Smooth muscle cell (in vitro differentiated cells): ENCODE measurements at regions not wholly inside any gene's neighbourhood (a gene's known extent, or its start where the extent isn't known, plus 50 kb on each side); places are given as distances from the start of the nearest gene placed in this dataset.

ENCODE experiments used
- DNase-seq: peaks from one replicate; lab custom pipeline; 2025; ENCODE audit not compliant: unreplicated experiment; lab: John Stamatoyannopoulos, UW
- H2AFZ ChIP-seq: fragments of 200-600 bp; sonication (generic); 2 replicates; pipeline ENCODE4 v1.6.0; 2016; ENCODE audit warnings: antibody characterized with exemption, low read depth, mild to moderate bottlenecking
- H3F3A ChIP-seq: fragments of 200-600 bp; sonication (generic); 2 replicates; pipeline ENCODE4 v1.6.0; 2017; ENCODE audit warnings: antibody characterized with exemption, low read depth
- H3K27ac ChIP-seq: fragments of 200-600 bp; sonication (generic); 2 replicates; pipeline ENCODE4 v1.5.1; 2016; ENCODE audit warnings: low read depth, mild to moderate bottlenecking
- H3K27me3 ChIP-seq: fragments of 200-600 bp; sonication (generic); 2 replicates; pipeline ENCODE4 v1.6.1; 2016; ENCODE audit warnings: low read depth, mild to moderate bottlenecking
- H3K36me3 ChIP-seq: fragments of 200-600 bp; sonication (generic); 2 replicates; pipeline ENCODE4 v1.5.1; 2016; ENCODE audit warnings: low read depth
- H3K4me1 ChIP-seq: fragments of 200-600 bp; sonication (generic); 2 replicates; pipeline ENCODE4 v1.5.1; 2016; ENCODE audit warnings: low read depth
- H3K4me2 ChIP-seq: fragments of 200-600 bp; sonication (generic); 2 replicates; pipeline ENCODE4 v1.6.0; 2016; ENCODE audit warnings: mild to moderate bottlenecking
- H3K4me3 ChIP-seq: fragments of 200-600 bp; sonication (generic); 2 replicates; pipeline ENCODE4 v1.5.1; 2016; ENCODE audit warnings: mild to moderate bottlenecking
- H3K79me2 ChIP-seq: fragments of 200-600 bp; sonication (generic); 2 replicates; pipeline ENCODE4 v1.6.0; 2016; ENCODE audit warnings: low read depth, mild to moderate bottlenecking
- H3K9ac ChIP-seq: fragments of 200-600 bp; sonication (generic); 2 replicates; pipeline ENCODE4 v1.6.0; 2016; ENCODE audit warnings: low read depth
- H3K9me3 ChIP-seq: fragments of 200-600 bp; sonication (generic); replicated peaks from 2 replicates; pipeline ENCODE4 v1.5.1; 2016; ENCODE audit warnings: low read depth
- H4K20me1 ChIP-seq: fragments of 200-600 bp; sonication (generic); 2 replicates; pipeline ENCODE4 v1.6.0; 2016; ENCODE audit warnings: low read depth
- WGBS: methylation state at CpG from one replicate; pipeline ENCODE4 v1.1.7; 2016; ENCODE audit warnings: low lambda C conversion rate; 5-methylcytosine and 5-hydroxymethylcytosine counted together
- TF ChIP-seq, protein P1 (sequence below): fragments of 200-600 bp; sonication (generic); IDR thresholded peaks from 2 replicates; pipeline ENCODE4 v1.5.1; 2017; ENCODE audit warnings: borderline replicate concordance, mild to moderate bottlenecking, antibody characterized with exemption; ENCODE audit not compliant: insufficient read depth, poor library complexity, severe bottlenecking

DNA sequence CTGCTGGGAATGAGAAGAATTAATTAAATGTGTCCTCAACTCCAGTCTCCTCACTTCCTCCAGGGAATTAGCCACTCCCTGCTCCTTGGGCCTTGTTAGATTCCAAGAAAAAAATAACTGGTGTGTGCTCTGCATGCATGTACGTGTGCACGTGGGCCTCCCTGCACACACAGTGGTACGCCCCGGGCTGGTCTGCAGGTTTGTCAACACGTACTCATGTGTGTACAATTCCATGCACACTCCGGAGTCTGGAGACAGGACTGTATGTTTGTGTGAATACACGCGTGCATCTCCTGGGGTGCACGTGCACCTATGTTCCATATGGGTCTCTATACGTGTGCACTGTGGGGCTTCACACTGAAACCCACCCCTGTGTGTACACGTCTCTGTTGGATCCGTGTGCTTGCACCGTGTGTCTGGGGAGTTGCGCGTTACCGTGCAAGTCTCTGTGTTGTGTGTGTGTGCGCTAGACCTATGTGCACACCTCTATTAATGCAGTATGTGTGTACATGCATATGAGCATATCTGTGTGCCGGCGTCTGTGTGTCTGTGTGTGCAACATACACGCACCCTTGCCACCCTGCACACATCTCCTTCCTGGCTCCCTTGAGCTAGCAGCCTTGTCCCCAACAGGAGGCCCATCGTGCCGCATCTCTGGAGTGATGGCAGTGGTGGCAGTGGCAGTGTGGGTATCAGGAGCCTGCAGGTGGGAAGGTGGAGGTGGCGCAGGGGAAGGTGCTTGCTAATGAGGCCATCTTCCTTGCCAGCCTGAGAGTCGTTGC is 210.1 kb downstream of the TBC1D2B start:
- no peak overlapping the region for H3K9ac ChIP-seq
- no peaks in the 10 kb centered on the region for H4K20me1 ChIP-seq
- H3F3A ChIP-seq, result no peaks in the 10 kb centered on the region
- no peak overlapping the region for H3K4me3 ChIP-seq
- H3K4me1 ChIP-seq, result no peaks in the 10 kb centered on the region
- no peak for DNase-seq
- no peak overlapping the region for H3K4me2 ChIP-seq
- H3K36me3 ChIP-seq, result no peaks in the 10 kb centered on the region
- TF ChIP-seq, protein P1, sequence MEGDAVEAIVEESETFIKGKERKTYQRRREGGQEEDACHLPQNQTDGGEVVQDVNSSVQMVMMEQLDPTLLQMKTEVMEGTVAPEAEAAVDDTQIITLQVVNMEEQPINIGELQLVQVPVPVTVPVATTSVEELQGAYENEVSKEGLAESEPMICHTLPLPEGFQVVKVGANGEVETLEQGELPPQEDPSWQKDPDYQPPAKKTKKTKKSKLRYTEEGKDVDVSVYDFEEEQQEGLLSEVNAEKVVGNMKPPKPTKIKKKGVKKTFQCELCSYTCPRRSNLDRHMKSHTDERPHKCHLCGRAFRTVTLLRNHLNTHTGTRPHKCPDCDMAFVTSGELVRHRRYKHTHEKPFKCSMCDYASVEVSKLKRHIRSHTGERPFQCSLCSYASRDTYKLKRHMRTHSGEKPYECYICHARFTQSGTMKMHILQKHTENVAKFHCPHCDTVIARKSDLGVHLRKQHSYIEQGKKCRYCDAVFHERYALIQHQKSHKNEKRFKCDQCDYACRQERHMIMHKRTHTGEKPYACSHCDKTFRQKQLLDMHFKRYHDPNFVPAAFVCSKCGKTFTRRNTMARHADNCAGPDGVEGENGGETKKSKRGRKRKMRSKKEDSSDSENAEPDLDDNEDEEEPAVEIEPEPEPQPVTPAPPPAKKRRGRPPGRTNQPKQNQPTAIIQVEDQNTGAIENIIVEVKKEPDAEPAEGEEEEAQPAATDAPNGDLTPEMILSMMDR, result no peak
- H3K79me2 ChIP-seq, result no peaks in the 10 kb centered on the region
- H3K9me3 ChIP-seq, result no peaks in the 10 kb centered on the region
- no peak overlapping the region for H3K27ac ChIP-seq
- H3K27me3 ChIP-seq, result no peaks in the 10 kb centered on the region
- no peak overlapping the region for H2AFZ ChIP-seq
- WGBS, result 94% methylated on average over 24 of the region's 24 CpGs

DNA sequence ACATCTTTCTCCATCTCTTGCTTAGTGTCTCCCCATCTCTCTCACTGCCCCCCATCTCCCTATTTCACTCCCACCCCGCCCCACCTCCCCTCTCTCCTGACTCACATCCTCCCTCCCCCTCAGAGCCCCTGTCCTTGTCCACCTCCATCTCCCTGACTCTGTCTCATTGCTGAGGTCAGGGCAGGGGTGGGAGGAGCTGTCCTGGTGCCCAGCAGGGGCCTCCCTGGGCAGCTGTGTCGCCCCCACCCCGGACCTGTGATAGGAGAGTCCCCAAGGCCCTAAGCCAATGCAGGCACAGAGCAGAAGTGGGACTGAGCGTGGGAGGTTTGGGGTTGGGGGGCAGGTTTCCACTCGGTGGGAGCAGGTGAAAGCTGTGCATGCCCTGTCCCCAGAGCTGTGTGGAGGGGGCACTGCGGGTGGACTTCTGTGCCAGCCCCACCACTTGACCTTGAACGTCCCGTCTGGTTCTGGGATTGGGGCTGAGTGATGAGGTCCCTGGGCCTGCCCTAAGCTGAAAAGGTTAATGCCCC is 210.8 kb downstream of the TBC1D2B start:
- Histone ChIP-seq H3K27me3 (no peaks in the 10 kb centered on the region), H2AFZ (no peak overlapping the region), H3K79me2 (no peaks in the 10 kb centered on the region), H3F3A (no peaks in the 10 kb centered on the region), H3K4me1 (no peaks in the 10 kb centered on the region), H3K4me3 (no peak overlapping the region), H3K9me3 (no peaks in the 10 kb centered on the region), H4K20me1 (no peaks in the 10 kb centered on the region), H3K9ac (no peak overlapping the region), H3K27ac (no peak overlapping the region), H3K4me2 (no peak overlapping the region), H3K36me3 (no peaks in the 10 kb centered on the region)
- no peak for DNase-seq
- TF ChIP-seq, protein P1, result no peak
- 90% methylated on average over 6 of the region's 8 CpGs for WGBS

DNA sequence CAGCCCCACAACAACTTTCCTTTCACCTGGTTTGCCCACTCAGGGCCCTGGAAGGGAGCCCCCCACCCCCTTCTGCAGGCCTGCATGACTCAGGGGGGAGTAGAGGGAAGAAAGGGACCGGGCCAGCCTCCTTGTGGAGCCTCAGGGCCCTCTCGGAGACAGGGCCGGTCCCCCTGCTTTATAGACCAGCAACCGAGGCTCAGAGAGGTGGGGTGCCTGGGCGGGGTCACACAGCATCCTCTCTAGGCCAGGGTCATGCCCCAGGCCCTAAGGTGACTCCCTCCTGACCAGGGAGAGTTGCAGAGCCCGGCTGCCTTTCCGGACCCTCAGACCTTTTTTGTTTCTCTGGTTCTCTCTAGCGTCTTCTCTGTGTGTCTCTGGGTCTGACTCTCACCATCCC is 211.3 kb downstream of the TBC1D2B start:
- Histone ChIP-seq H3K4me3 (no peak overlapping the region), H3K4me1 (no peaks in the 10 kb centered on the region), H3K79me2 (no peaks in the 10 kb centered on the region), H3K9me3 (no peaks in the 10 kb centered on the region), H4K20me1 (no peaks in the 10 kb centered on the region), H3K27me3 (no peaks in the 10 kb centered on the region), H3K36me3 (no peaks in the 10 kb centered on the region), H3K4me2 (no peak overlapping the region), H3K27ac (no peak overlapping the region), H2AFZ (no peak overlapping the region), H3K9ac (no peak overlapping the region), H3F3A (no peaks in the 10 kb centered on the region)
- 93% methylated on average over 7 of the region's 8 CpGs for WGBS
- no peak for DNase-seq
- TF ChIP-seq, protein P1, result no peak

DNA sequence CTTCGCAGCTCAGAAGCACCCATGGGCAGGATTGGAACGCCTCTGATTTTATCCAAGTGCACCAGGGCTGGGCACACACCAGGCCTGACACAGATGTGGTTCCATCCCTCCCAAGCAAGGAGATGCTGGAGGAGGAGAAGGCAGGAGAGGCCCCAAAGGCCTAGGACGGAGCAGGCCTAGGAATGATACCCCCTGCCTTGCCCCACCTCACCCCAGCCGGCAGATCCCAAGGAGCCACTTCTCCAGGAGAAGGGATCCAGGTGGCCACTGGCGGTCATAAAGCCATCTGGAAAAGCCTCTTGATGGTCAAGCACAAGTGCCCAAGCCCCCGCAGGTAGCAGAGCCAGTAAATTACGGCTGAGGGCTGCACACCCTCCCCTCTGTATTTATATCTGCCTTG is 211.8 kb downstream of the TBC1D2B start:
- no peak for DNase-seq
- 88% methylated on average over 7 of the region's 7 CpGs for WGBS

More for the DNA sequence above, 211.8 kb downstream of the TBC1D2B start:
- Histone ChIP-seq H3K79me2 (no peaks in the 10 kb centered on the region), H3K9me3 (no peaks in the 10 kb centered on the region), H3K4me2 (no peak overlapping the region), H3K4me1 (no peaks in the 10 kb centered on the region), H3K27ac (no peak overlapping the region), H3K27me3 (no peaks in the 10 kb centered on the region), H2AFZ (no peak overlapping the region), H3K36me3 (no peaks in the 10 kb centered on the region), H4K20me1 (no peaks in the 10 kb centered on the region), H3F3A (no peaks in the 10 kb centered on the region), H3K9ac (no peak overlapping the region), H3K4me3 (no peak overlapping the region)
- TF ChIP-seq, protein P1, result no peak
